ENCODE measurements at regions not wholly inside any gene's neighbourhood (a gene's known extent, or its start where the extent isn't known, plus 50 kb on each side); places are given as distances from the start of the nearest gene placed in this dataset.

DNA sequence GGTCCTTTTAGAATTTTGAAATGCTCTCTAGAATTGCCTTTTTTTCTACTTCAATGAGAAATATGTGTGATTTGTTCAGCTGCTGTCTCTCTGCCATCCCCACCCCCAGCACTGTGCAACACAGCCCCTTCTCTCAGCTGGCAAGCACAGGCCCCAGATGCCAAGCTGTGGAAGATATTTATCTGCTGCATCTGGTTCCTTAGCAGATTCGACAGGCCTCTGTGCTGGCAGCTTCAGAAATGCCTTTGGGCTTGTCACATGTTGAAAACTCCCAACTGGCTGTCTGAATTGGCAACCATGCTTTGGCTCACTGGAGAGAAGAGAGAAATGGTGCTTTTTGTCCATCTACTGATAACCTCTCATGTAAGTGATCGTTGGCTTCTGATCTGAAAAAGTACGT, 206.7 kb upstream of the C1orf87 start:
- no peak for TF ChIP-seq FOXP2 (optimal IDR thresholded peaks at IDR 0.05; ENCODE audit: control extremely low read depth, extremely low read length, insufficient read depth)
- no peak for TF ChIP-seq POLR2AphosphoS5 (IDR thresholded peaks at IDR 0.05; ENCODE audit: borderline replicate concordance, low read depth, low read length)
- no peak for TF ChIP-seq EZH2 (IDR thresholded peaks at IDR 0.05)
- Histone ChIP-seq H3K9ac (ENCODE audit: insufficient read length) (no peak overlapping the region), H3K9me3 (ENCODE audit: low read depth, low read length) (no peaks in the 10 kb centered on the region), H3K4me3 (peak overlapping the region; percentile 67), H3K27ac (no peak overlapping the region), H3K36me3 (ENCODE audit: insufficient read depth, low read length) (no peaks in the 10 kb centered on the region)
- DNase-seq (ENCODE audit: low read depth, low spot score): peak; percentile 28

DNA sequence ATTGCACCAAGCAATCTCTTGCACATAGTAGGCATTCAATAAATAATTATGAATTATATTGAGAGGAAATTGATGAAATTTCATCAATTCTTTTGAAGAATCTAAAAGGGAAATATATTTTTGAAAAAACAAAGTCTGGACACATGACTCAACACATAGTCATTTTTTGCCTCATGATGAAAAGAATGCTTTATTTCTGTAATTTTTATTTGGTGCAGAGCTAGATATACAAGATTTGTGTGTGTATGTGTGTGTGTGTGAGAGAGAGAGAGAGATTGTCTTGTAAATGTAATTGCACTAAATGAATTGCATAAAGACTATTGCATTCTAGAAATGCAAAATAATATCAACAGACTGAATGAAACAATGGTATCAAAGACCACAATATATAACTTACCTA, 206.2 kb upstream of the C1orf87 start:
- no peaks in the 10 kb centered on the region for H3K9me3 ChIP-seq (ENCODE audit: low read depth, low read length)
- no peak overlapping the region for H3K27ac ChIP-seq
- no peaks in the 10 kb centered on the region for H3K36me3 ChIP-seq (ENCODE audit: insufficient read depth, low read length)
- H3K9ac ChIP-seq (ENCODE audit: insufficient read length): no peak overlapping the region
- DNase-seq (ENCODE audit: low read depth, low spot score): no peak
- H3K4me3 ChIP-seq: no peak overlapping the region
- no peak for TF ChIP-seq EZH2 (IDR thresholded peaks at IDR 0.05)
- TF ChIP-seq FOXP2 (optimal IDR thresholded peaks at IDR 0.05; ENCODE audit: control extremely low read depth, extremely low read length, insufficient read depth): no peak
- TF ChIP-seq POLR2AphosphoS5 (IDR thresholded peaks at IDR 0.05; ENCODE audit: borderline replicate concordance, low read depth, low read length): no peak

DNA sequence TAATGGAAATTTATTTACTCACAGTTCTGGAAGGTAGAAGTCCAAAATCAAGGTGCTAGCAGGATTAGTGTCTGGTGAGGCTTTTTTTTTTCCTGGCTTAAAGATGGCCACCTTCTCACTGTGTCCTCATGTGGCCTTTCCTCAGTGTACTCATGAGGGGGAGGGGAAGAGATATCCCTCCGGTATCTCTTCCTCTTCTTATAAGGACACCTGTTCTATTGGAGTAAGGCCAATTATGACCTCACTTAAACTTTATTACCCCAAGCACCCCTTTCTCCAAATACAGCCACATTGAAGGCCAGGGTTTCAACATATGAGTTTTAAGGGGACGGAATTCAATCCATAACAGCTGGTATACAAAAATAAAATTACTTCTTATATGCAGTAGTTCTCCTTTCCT, 203.7 kb upstream of the C1orf87 start:
- Histone ChIP-seq H3K27ac (no peak overlapping the region), H3K36me3 (ENCODE audit: insufficient read depth, low read length) (no peaks in the 10 kb centered on the region), H3K9ac (ENCODE audit: insufficient read length) (no peak overlapping the region), H3K9me3 (ENCODE audit: low read depth, low read length) (no peaks in the 10 kb centered on the region), H3K4me3 (no peak overlapping the region)
- DNase-seq (ENCODE audit: low read depth, low spot score): no peak
- no peak for TF ChIP-seq POLR2AphosphoS5 (IDR thresholded peaks at IDR 0.05; ENCODE audit: borderline replicate concordance, low read depth, low read length)
- TF ChIP-seq FOXP2 (optimal IDR thresholded peaks at IDR 0.05; ENCODE audit: control extremely low read depth, extremely low read length, insufficient read depth): no peak
- TF ChIP-seq EZH2 (IDR thresholded peaks at IDR 0.05): no peak

DNA sequence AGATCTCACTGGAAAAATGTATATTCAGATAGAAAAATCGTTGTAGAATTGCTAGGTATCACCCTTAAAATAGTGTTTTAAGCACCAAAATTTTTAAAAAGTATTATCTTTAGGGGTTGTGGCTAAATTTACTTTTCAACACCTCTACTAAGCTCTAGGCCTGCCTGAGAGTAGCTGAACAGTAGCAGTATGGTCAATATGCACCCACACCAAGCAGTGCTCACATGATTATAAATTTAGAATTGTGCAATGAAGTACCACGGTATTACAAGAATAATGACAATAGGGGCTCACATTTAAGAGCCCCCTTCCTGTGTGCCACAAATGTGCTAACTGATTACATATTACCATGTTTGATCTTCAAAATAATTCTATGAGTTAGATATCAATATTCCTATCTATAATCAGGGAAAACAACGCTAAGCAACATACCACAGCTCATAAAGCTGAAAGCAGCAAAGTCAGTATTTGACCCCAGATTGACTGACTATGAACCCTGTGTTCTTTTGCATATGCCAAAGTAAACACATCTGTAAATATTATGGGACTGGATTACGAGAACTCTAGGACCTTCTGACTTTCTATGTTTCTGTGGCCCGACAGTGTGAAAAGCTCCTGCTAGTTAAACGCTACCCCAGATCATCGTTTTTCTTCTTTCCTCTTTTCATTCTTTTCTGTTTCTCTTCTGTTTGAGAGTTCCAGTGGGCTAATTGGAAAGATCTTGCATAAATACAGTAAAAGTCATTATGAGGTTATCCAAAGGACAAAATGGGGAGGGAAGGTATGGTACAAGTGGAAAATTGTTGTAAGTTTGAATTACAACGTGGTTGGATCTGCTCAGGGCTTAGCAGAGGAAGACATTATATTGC, 201.1 kb upstream of the C1orf87 start:
- H3K9ac ChIP-seq (ENCODE audit: insufficient read length): no peak overlapping the region
- no peak overlapping the region for H3K27ac ChIP-seq
- TF ChIP-seq FOXP2 (optimal IDR thresholded peaks at IDR 0.05; ENCODE audit: control extremely low read depth, extremely low read length, insufficient read depth) (no peak), EZH2 (IDR thresholded peaks at IDR 0.05) (no peak), POLR2AphosphoS5 (IDR thresholded peaks at IDR 0.05; ENCODE audit: borderline replicate concordance, low read depth, low read length) (no peak)
- no peak overlapping the region for H3K4me3 ChIP-seq
- no peak for DNase-seq (ENCODE audit: low read depth, low spot score)
- H3K36me3 ChIP-seq (ENCODE audit: insufficient read depth, low read length): no peaks in the 10 kb centered on the region
- H3K9me3 ChIP-seq (ENCODE audit: low read depth, low read length): no peaks in the 10 kb centered on the region

DNA sequence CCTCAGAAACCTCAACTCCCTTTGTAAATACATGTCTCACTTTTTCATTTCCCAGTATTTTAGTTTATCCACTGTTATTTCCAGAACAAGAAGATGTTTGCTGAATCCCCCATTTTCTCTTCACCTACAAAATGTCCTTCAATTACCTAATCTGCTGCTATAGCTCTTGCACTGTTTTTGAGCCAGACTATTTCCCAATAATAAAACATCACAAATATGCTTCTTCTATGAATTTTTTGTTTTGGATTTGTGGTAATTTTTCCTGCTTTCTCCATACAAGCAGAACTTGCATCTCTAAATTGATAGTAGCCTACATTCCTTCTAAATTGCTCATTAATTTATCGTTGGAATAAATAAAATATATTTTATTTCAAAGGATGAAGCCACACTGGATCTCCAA, 199.6 kb upstream of the C1orf87 start:
- Histone ChIP-seq H3K9ac (ENCODE audit: insufficient read length) (no peak overlapping the region), H3K36me3 (ENCODE audit: insufficient read depth, low read length) (no peaks in the 10 kb centered on the region), H3K9me3 (ENCODE audit: low read depth, low read length) (no peaks in the 10 kb centered on the region), H3K4me3 (no peak overlapping the region), H3K27ac (no peak overlapping the region)
- TF ChIP-seq FOXP2 (optimal IDR thresholded peaks at IDR 0.05; ENCODE audit: control extremely low read depth, extremely low read length, insufficient read depth): no peak
- TF ChIP-seq POLR2AphosphoS5 (IDR thresholded peaks at IDR 0.05; ENCODE audit: borderline replicate concordance, low read depth, low read length): no peak
- no peak for TF ChIP-seq EZH2 (IDR thresholded peaks at IDR 0.05)
- DNase-seq (ENCODE audit: low read depth, low spot score): no peak

DNA sequence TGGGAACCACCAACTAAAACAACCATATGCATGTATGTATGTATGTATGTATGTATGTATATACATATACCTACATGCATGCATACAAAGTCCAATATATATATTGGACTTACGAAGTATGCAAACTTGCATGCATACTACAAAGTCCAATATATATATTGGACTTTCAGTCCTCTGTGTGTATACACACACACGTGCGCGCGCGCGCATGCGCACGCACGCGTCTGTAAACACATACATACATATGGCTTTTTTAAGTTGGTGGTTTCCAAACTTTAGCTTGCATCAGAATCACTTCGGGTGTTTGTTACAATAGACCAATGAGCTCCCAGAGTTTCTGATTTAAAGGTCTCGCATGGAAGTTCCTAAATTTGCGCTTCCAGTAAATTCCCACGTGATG, 197.5 kb upstream of the C1orf87 start:
- Histone ChIP-seq H3K27ac (no peak overlapping the region), H3K4me3 (no peak overlapping the region), H3K9ac (ENCODE audit: insufficient read length) (no peak overlapping the region), H3K9me3 (ENCODE audit: low read depth, low read length) (no peaks in the 10 kb centered on the region), H3K36me3 (ENCODE audit: insufficient read depth, low read length) (no peaks in the 10 kb centered on the region)
- no peak for DNase-seq (ENCODE audit: low read depth, low spot score)
- no peak for TF ChIP-seq POLR2AphosphoS5 (IDR thresholded peaks at IDR 0.05; ENCODE audit: borderline replicate concordance, low read depth, low read length)
- no peak for TF ChIP-seq FOXP2 (optimal IDR thresholded peaks at IDR 0.05; ENCODE audit: control extremely low read depth, extremely low read length, insufficient read depth)
- TF ChIP-seq EZH2 (IDR thresholded peaks at IDR 0.05): no peak

DNA sequence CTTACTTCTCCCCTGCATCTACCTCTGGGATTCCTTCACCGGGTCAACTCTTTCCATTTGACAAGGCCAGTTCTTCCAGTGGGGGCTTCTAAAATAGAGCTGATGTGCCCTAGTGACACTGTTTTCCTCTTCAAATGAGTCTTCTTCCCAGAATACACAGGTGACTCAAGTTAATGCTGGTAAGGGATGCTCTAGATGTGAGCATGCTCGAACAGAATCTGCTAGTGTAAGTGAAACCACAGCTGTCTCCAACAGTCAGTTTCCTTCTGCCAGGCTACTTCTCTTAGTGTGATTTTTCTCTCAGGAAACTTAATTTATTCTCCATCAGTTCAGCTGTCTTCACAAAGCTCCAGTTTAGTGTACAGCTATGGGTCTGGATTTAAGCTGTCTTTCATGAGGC, 194.9 kb upstream of the C1orf87 start:
- no peak for TF ChIP-seq FOXP2 (optimal IDR thresholded peaks at IDR 0.05; ENCODE audit: control extremely low read depth, extremely low read length, insufficient read depth)
- no peak for TF ChIP-seq POLR2AphosphoS5 (IDR thresholded peaks at IDR 0.05; ENCODE audit: borderline replicate concordance, low read depth, low read length)
- TF ChIP-seq EZH2 (IDR thresholded peaks at IDR 0.05): no peak
- H3K36me3 ChIP-seq (ENCODE audit: insufficient read depth, low read length): no peaks in the 10 kb centered on the region
- no peak for DNase-seq (ENCODE audit: low read depth, low spot score)
- H3K9ac ChIP-seq (ENCODE audit: insufficient read length): no peak overlapping the region
- no peak overlapping the region for H3K4me3 ChIP-seq
- H3K27ac ChIP-seq: no peak overlapping the region
- H3K9me3 ChIP-seq (ENCODE audit: low read depth, low read length): no peaks in the 10 kb centered on the region

DNA sequence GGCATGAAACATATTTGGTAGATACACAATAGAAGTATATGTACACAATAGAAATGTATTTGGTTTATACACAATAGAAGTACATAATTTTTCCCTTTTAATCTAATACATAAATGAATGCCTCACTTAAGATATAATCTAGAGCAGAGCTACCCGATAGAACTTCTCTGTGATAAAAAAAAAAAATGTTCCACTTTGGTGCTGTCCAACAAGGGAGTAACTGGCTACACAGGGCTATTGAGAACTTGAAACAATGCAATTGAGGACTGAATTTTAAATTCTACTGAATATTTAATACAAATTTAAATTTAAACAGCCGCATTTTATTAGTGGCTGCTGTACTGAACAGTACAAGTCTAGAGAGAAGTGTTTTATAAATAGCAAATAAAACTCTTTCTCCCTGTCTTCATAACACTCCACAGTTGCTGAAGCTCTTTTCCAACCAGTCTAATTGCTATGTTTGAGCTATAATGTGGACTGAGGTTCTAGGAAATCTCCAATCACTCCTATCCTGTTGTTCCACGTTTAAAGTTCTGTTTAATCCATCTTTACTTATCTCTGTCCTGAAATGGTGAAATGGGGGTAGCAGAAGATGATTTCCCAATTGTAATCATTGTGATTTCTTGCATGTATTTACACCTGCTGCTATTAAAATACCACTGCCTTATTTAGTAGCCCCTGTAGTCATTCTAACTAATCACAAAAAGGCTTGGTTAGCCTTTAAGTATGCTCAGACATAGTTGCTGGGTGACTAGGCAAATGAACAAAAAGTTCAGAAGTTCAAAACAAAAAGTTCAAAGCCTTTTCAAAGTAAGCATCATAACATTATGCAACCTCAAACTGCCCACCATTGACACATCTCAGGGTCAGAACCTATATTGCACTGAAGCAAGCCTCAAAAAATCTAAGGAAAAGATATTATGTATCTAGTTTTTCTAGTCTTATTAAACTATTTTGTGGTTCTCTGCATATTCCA, 192.3 kb upstream of the C1orf87 start:
- DNase-seq (ENCODE audit: low read depth, low spot score): no peak
- TF ChIP-seq POLR2AphosphoS5 (IDR thresholded peaks at IDR 0.05; ENCODE audit: borderline replicate concordance, low read depth, low read length): no peak
- no peak for TF ChIP-seq EZH2 (IDR thresholded peaks at IDR 0.05)
- no peak for TF ChIP-seq FOXP2 (optimal IDR thresholded peaks at IDR 0.05; ENCODE audit: control extremely low read depth, extremely low read length, insufficient read depth)
- Histone ChIP-seq H3K9ac (ENCODE audit: insufficient read length) (no peak overlapping the region), H3K36me3 (ENCODE audit: insufficient read depth, low read length) (no peaks in the 10 kb centered on the region), H3K27ac (no peak overlapping the region), H3K9me3 (ENCODE audit: low read depth, low read length) (no peaks in the 10 kb centered on the region), H3K4me3 (no peak overlapping the region)

All from SK-N-MC (cell line).